GM10266 (cell line): ENCODE measurements at regions not wholly inside any gene's neighbourhood (a gene's known extent, or its start where the extent isn't known, plus 50 kb on each side); places are given as distances from the start of the nearest gene placed in this dataset.
"Not testable (repeated sequence)": the region's sequence is repeated elsewhere in the genome, so short reads cannot be mapped to it uniquely, and the experiment has no call there.

Source experiments
- DNase-seq: peaks from one replicate; pipeline ENCODE4 v3.0.0; 2012; ENCODE audit errors: extremely low spot score
- TF ChIP-seq, protein P1 (sequence below): IDR thresholded peaks from 2 replicates; pipeline ENCODE4 v1.5.1; 2012; ENCODE audit warnings: mild to moderate bottlenecking, low read depth; ENCODE audit not compliant: control insufficient read depth, insufficient read depth; ENCODE audit errors: missing control alignments

- TF ChIP-seq, protein P1, sequence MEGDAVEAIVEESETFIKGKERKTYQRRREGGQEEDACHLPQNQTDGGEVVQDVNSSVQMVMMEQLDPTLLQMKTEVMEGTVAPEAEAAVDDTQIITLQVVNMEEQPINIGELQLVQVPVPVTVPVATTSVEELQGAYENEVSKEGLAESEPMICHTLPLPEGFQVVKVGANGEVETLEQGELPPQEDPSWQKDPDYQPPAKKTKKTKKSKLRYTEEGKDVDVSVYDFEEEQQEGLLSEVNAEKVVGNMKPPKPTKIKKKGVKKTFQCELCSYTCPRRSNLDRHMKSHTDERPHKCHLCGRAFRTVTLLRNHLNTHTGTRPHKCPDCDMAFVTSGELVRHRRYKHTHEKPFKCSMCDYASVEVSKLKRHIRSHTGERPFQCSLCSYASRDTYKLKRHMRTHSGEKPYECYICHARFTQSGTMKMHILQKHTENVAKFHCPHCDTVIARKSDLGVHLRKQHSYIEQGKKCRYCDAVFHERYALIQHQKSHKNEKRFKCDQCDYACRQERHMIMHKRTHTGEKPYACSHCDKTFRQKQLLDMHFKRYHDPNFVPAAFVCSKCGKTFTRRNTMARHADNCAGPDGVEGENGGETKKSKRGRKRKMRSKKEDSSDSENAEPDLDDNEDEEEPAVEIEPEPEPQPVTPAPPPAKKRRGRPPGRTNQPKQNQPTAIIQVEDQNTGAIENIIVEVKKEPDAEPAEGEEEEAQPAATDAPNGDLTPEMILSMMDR, result no peak
- no peak for DNase-seq
Observed at GRCh38 chr17:68682903-68683302, 81.7 kb upstream of the FAM20A start.

DNA sequence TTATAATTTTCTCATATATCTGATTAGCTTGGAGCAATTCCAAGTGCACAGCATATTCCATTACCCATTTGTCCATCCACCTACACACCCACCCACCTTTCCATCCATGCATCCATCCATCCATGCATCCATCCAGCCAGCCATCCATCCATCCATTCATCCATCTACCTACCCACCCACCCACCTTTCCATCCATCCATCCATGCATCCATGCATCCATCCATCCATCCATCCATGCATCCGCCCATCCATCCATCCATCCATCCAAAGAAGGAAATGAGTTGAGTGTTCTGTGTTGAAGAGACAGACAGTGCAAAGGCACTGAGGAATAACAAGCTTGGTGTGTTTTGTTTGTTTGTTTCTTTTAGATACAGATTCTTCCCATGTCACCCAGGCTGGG, 78.7 kb upstream of the FAM20A start:
- TF ChIP-seq, protein P1, result no peak
- DNase-seq, result no peak

DNA sequence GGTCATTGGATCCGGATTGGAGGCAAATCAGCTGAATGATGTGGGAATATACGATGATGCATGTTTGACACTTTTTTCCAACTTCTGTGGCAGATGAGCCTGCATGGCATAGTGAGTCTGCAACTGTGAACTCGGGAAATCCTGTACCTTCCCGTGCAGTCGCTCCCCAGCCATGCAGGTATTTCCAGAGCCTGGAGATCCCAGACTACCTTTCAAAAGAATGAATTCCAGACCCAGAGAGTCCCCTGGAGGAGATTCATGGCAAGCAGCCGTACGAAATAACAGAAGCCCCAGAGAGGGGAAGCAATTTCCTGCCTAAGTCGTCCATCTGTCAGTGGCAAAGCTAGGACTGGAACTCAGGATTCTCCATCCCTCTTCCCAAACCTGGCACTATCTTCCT, 75.7 kb upstream of the FAM20A start:
- no peak for DNase-seq

DNA sequence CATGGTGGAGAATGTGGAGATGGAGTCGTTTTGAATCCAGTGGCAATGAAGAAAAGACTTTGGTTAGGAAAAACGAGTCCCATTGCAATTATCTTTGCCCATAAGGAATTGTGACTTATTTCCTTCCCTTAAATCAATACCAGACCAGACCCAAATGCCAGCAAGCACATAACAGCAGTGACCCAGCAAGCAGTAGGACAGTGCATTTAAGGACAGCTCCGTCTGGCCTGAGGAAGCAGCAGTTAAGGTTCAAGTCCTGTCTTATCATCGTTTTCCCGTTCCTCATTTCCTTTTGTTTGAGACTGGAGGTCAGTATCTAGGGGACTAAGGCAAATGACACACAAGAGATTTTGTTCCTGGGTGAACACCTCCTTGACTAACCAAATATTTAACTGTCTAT, 74.6 kb upstream of the FAM20A start:
- TF ChIP-seq, protein P1, result no peak
- no peak for DNase-seq

More for the DNA sequence above, 75.7 kb upstream of the FAM20A start:
- TF ChIP-seq, protein P1, result no peak

- no peak for DNase-seq
- TF ChIP-seq, protein P1, result no peak
Observed at GRCh38 chr17:68674029-68674925, 73.1 kb upstream of the FAM20A start.

- DNase-seq, result no peak
Observed at GRCh38 chr17:68670967-68671693, 70.0 kb upstream of the FAM20A start.

DNA sequence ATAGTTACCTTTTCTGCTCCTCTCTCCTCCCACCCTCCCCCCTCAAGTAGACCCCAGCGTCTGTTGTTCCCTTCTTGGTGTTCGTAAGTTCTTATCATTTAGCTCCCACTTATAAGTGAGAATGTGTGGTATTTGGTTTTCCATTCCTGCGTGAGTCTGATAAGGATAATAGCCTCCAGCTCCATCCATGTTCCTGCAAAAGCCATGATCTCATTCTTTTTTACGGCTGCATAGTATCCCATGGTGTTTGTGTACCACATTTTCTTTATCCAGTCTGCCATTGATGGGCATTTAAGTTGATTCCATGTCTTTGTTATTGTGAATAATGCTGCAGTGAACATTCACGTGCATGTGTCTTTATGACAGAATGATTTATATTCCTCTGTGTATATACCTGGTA, 65.3 kb upstream of the FAM20A start:
- DNase-seq, result not testable (repeated sequence)

More at GRCh38 chr17:68670967-68671693, 70.0 kb upstream of the FAM20A start:
- TF ChIP-seq, protein P1, result no peak
